Natural killer cell (primary cell): ENCODE measurements at regions not wholly inside any gene's neighbourhood (a gene's known extent, or its start where the extent isn't known, plus 50 kb on each side); places are given as distances from the start of the nearest gene placed in this dataset.

Experiments used
- ATAC-seq, 3 donors: fragments of 150-1000 bp in 2 of 3; fragments of 200-7000 bp in 1 of 3; cut with Tn5 transposase; 1 replicate in 1 of 3; 2 replicates in 2 of 3; pipeline ENCODE4 v1.10.0; 2021; ENCODE audit warnings: mild to moderate bottlenecking in 2 of 3, moderate library complexity in 2 of 3
- DNase-seq, 2 donors: peaks; one replicate each; pipeline versions ENCODE4 v3.0.0 to v3.0.0-alpha.2; 2013 to 2021; ENCODE audit warnings: mixed read lengths in 1 of 2
- H3K27ac ChIP-seq: one replicate; pipeline ENCODE4 v1.5.1; 2013; ENCODE audit warnings: mild to moderate bottlenecking, low read length
- H3K27me3 ChIP-seq: one replicate; pipeline ENCODE4 v1.6.1; 2013; ENCODE audit warnings: low read length; ENCODE audit not compliant: control insufficient read depth, insufficient read depth
- H3K36me3 ChIP-seq: one replicate; pipeline ENCODE4 v1.6.1; 2013; ENCODE audit warnings: low read length; ENCODE audit not compliant: control insufficient read depth, insufficient read depth
- H3K4me1 ChIP-seq: one replicate; pipeline ENCODE4 v1.6.1; 2013; ENCODE audit warnings: low read length; ENCODE audit not compliant: control insufficient read depth, insufficient read depth
- H3K4me3 ChIP-seq: one replicate; pipeline ENCODE4 v1.5.1; 2013; ENCODE audit warnings: low read length
- H3K9me3 ChIP-seq: one replicate; pipeline ENCODE4 v1.6.1; 2013; ENCODE audit warnings: low read length; ENCODE audit not compliant: control insufficient read depth, insufficient read depth
- H3K27ac Mint-ChIP-seq, 2 donors: one replicate each; pipeline ENCODE4 v1.8.0; 2022; ENCODE audit warnings: mild to moderate bottlenecking in 2 of 2, mixed read lengths in 2 of 2, moderate library complexity in 1 of 2
- H3K27me3 Mint-ChIP-seq, 2 donors: one replicate each; pipeline ENCODE4 v1.8.0; 2022; ENCODE audit warnings: low read depth in 2 of 2, mixed read lengths in 2 of 2
- H3K36me3 Mint-ChIP-seq: one replicate; pipeline ENCODE4 v1.8.0; 2022; ENCODE audit warnings: mixed read lengths
- H3K4me1 Mint-ChIP-seq, 2 donors: one replicate each; pipeline ENCODE4 v1.8.0; 2022; ENCODE audit warnings: mixed read lengths in 2 of 2
- H3K4me3 Mint-ChIP-seq: one replicate; pipeline ENCODE4 v1.8.0; 2022; ENCODE audit warnings: mild to moderate bottlenecking, moderate library complexity, mixed read lengths
- H3K9me3 Mint-ChIP-seq, 2 donors: one replicate each; pipeline ENCODE4 v1.8.0; 2022; ENCODE audit warnings: mixed read lengths in 2 of 2
- CTCF ChIP-seq: fragments of 200-600 bp; IDR thresholded peaks from one replicate; pipeline ENCODE4 v1.8.0; 2022; ENCODE audit warnings: antibody characterized with exemption
- WGBS: methylation state at CpG from one replicate; pipeline ENCODE4 v1.1.7; 2013; ENCODE audit warnings: missing lambda C conversion rate; ENCODE audit not compliant: insufficient coverage; 5-methylcytosine and 5-hydroxymethylcytosine counted together
- intact Hi-C: fragments of 100-400 bp; cut with micrococcal nuclease; formaldehyde crosslinking; loops from one replicate; pipeline ENCODE4 v1.14.2; 2022

- Mint-ChIP-seq H3K4me1 (no peaks in the 10 kb centered on the region), H3K27me3 (peaks cover 2 to 5% of the 10 kb centered on the region in 2 donors), H3K36me3 (no peaks in the 10 kb centered on the region), H3K27ac (no peak overlapping the region), H3K9me3 (no peaks in the 10 kb centered on the region), H3K4me3 (no peak overlapping the region)
- H3K27me3 ChIP-seq, result no peaks in the 10 kb centered on the region
- intact Hi-C loops, result no loop called here
- no peak for ATAC-seq
- no peak for DNase-seq
- TF ChIP-seq CTCF, result no peak
- H3K36me3 ChIP-seq, result no peaks in the 10 kb centered on the region
- WGBS, result 94% methylated on average over 6 of the region's 8 CpGs
- H3K9me3 ChIP-seq, result no peaks in the 10 kb centered on the region
- H3K4me3 ChIP-seq, result no peak overlapping the region
- H3K27ac ChIP-seq, result no peak overlapping the region
- no peaks in the 10 kb centered on the region for H3K4me1 ChIP-seq
Observed at GRCh38 chr6:134546962-134547645, 229.2 kb upstream of the SGK1 start.

- H3K27ac ChIP-seq, result no peak overlapping the region
Observed at GRCh38 chr6:134544737-134545136, 226.8 kb upstream of the SGK1 start.

DNA sequence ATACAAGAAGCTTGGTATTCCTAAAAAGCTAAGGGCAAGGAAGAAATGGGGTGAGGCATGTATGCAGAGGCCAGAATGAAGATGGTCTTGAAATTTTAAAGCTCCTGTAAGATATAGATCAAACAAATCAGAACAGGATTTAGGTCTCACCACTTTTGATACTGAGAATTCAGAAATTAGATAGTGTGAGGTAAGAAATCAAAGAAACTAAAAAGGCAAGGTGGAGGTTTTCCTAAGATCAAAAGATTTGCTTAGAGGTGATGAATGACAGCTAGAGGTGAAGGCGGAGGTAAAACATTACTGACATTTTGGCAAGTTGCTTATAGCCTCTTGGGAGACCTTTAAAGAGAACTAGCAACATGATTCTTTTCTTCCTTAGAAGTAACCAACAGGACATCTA, 225.2 kb upstream of the SGK1 start:
- WGBS, result 20% methylated on average over 1 of the region's 1 CpG
- no peaks in the 10 kb centered on the region for H3K9me3 ChIP-seq
- H3K27me3 ChIP-seq, result no peaks in the 10 kb centered on the region
- no peaks in the 10 kb centered on the region for H3K9me3 Mint-ChIP-seq
- H3K36me3 ChIP-seq, result no peaks in the 10 kb centered on the region
- intact Hi-C loops, result no loop called here
- H3K27ac Mint-ChIP-seq, result no peak overlapping the region
- no peak overlapping the region for H3K4me3 Mint-ChIP-seq
- no peaks in the 10 kb centered on the region for H3K4me1 ChIP-seq
- no peaks in the 10 kb centered on the region for H3K36me3 Mint-ChIP-seq
- DNase-seq (peak in 1 of 2 donors; percentile 26), ATAC-seq (no peak)
- no peak overlapping the region for H3K4me3 ChIP-seq
- H3K4me1 Mint-ChIP-seq, result no peaks in the 10 kb centered on the region
- H3K27me3 Mint-ChIP-seq, result no peaks in the 10 kb centered on the region
- no peak for TF ChIP-seq CTCF
- no peak overlapping the region for H3K27ac ChIP-seq

More at GRCh38 chr6:134544737-134545136, 226.8 kb upstream of the SGK1 start:
- no peak overlapping the region for H3K4me3 Mint-ChIP-seq
- no peaks in the 10 kb centered on the region for H3K4me1 Mint-ChIP-seq
- WGBS, result 64% methylated on average over 2 of the region's 2 CpGs
- Histone ChIP-seq H3K36me3 (no peaks in the 10 kb centered on the region), H3K9me3 (no peaks in the 10 kb centered on the region), H3K4me1 (no peaks in the 10 kb centered on the region), H3K27me3 (no peaks in the 10 kb centered on the region), H3K4me3 (no peak overlapping the region)
- H3K27ac Mint-ChIP-seq, result no peak overlapping the region
- no peak for DNase-seq
- no peak for TF ChIP-seq CTCF
- no peaks in the 10 kb centered on the region for H3K27me3 Mint-ChIP-seq
- H3K9me3 Mint-ChIP-seq, result no peaks in the 10 kb centered on the region
- no peak for ATAC-seq
- intact Hi-C loops, result no loop called here
- no peaks in the 10 kb centered on the region for H3K36me3 Mint-ChIP-seq

GRCh38 chr6:134541001-134541400, 223.1 kb upstream of the SGK1 start:
- TF ChIP-seq CTCF, result no peak
- Mint-ChIP-seq H3K27me3 (no peaks in the 10 kb centered on the region), H3K9me3 (no peaks in the 10 kb centered on the region), H3K27ac (no peak overlapping the region), H3K4me1 (no peaks in the 10 kb centered on the region), H3K36me3 (no peaks in the 10 kb centered on the region), H3K4me3 (no peak overlapping the region)
- ATAC-seq (no peak), DNase-seq (no peak)
- no peaks in the 10 kb centered on the region for H3K9me3 ChIP-seq
- no peaks in the 10 kb centered on the region for H3K27me3 ChIP-seq
- H3K4me1 ChIP-seq, result no peaks in the 10 kb centered on the region
- H3K4me3 ChIP-seq, result no peak overlapping the region
- no peaks in the 10 kb centered on the region for H3K36me3 ChIP-seq
- WGBS, result 97% methylated on average over 4 of the region's 4 CpGs
- no peak overlapping the region for H3K27ac ChIP-seq
- intact Hi-C loops, result no loop called here
